Endothelial cell of umbilical vein (primary cell): ENCODE measurements at regions not wholly inside any gene's neighbourhood (a gene's known extent, or its start where the extent isn't known, plus 50 kb on each side); places are given as distances from the start of the nearest gene placed in this dataset.

Experiments
- BruUV-seq: library from RNA; stranded (reverse); fragments of 400-500 nt; replicated peaks from 2 replicates; lab custom pipeline; 2021; lab: Mats Ljungman, UMichigan
- CTCF ChIA-PET: fragments of 300-600, 350-600 bp; sonication (Branson Sonifier 250); formaldehyde crosslinking; loops from one replicate; lab custom pipeline; 2021; ENCODE audit warnings: antibody characterized with exemption, inconsistent platforms; lab: Charles Lee
- POLR2A ChIA-PET: fragments of 300-600, 350-600 bp; sonication (Branson Sonifier 250); formaldehyde crosslinking; loops from one replicate; lab custom pipeline; 2021; ENCODE audit warnings: antibody characterized with exemption, inconsistent platforms; lab: Charles Lee
- DNase-seq: peaks from one replicate; pipeline ENCODE4 v3.0.0-alpha.2; 2011; ENCODE audit warnings: low read depth, low spot score
- FAIRE-seq: peaks from 2 replicates; lab custom pipeline; 2011; peaks lifted over from hg19 to GRCh38; lab: Jason Lieb, UNC
- H2AFZ ChIP-seq: 2 replicates; pipeline ENCODE4 v1.6.0; 2012; ENCODE audit warnings: low read depth, low read length, control low read depth, inconsistent platforms
- H3K27ac ChIP-seq: 2 replicates; pipeline ENCODE4 v1.5.1; 2011; ENCODE audit warnings: low read depth, mild to moderate bottlenecking, control low read depth, low read length, moderate library complexity; ENCODE audit not compliant: insufficient read depth
- H3K27me3 ChIP-seq, 2 experiments: 2 replicates each; pipeline versions ENCODE4 v1.6.0 to v1.6.1; 2011; ENCODE audit warnings: low read length in 2 of 2, mixed read lengths in 1 of 2; ENCODE audit not compliant: control insufficient read depth in 2 of 2, insufficient read depth in 2 of 2
- H3K36me3 ChIP-seq, 2 experiments: 2 replicates in 1 of 2; 3 replicates in 1 of 2; pipeline ENCODE4 v1.5.1; 2011; ENCODE audit warnings: low read length in 2 of 2, mild to moderate bottlenecking in 1 of 2, moderate library complexity in 1 of 2; ENCODE audit not compliant: control insufficient read depth in 2 of 2, insufficient read depth in 2 of 2; ENCODE audit errors: extremely low read depth in 1 of 2
- H3K4me1 ChIP-seq: 3 replicates; pipeline ENCODE4 v1.5.1; 2011; ENCODE audit warnings: mild to moderate bottlenecking, low read length; ENCODE audit not compliant: control insufficient read depth, insufficient read depth; ENCODE audit errors: extremely low read depth
- H3K4me2 ChIP-seq: 2 replicates; pipeline ENCODE4 v1.6.1; 2011; ENCODE audit warnings: low read length, control low read depth, mixed read lengths; ENCODE audit not compliant: insufficient read depth
- H3K4me3 ChIP-seq, 3 experiments: fragments of 200-600 bp in 1 of 3; sonication (generic), shearing (Covaris generic) in 1 of 3; replicated peaks in 1 of 3; 2 replicates each; pipeline ENCODE4 v1.5.1; 2011 to 2016; ENCODE audit warnings: control low read depth in 3 of 3, low read length in 3 of 3, mild to moderate bottlenecking in 2 of 3, inconsistent platforms in 1 of 3, low read depth in 1 of 3, moderate library complexity in 1 of 3; ENCODE audit not compliant: insufficient read depth in 1 of 3
- H3K79me2 ChIP-seq: 2 replicates; pipeline ENCODE4 v1.6.0; 2012; ENCODE audit warnings: low read length, inconsistent platforms; ENCODE audit not compliant: control insufficient read depth, insufficient read depth
- H3K9ac ChIP-seq: replicated peaks from 2 replicates; pipeline ENCODE3; 2011; ENCODE audit warnings: low read length, control low read depth; ENCODE audit not compliant: insufficient read depth; ENCODE audit errors: extremely low read depth
- H3K9me1 ChIP-seq: replicated peaks from 3 replicates; pipeline ENCODE4 v1.6.0; 2011; ENCODE audit warnings: mild to moderate bottlenecking, low read length; ENCODE audit not compliant: control insufficient read depth, insufficient read depth; ENCODE audit errors: extremely low read depth
- H3K9me3 ChIP-seq: replicated peaks from 2 replicates; pipeline ENCODE4 v1.5.1; 2012; ENCODE audit warnings: low read length, inconsistent platforms; ENCODE audit not compliant: control insufficient read depth, insufficient read depth
- H4K20me1 ChIP-seq: replicated peaks from 2 replicates; pipeline ENCODE3; 2011; ENCODE audit warnings: mild to moderate bottlenecking, low read length; ENCODE audit not compliant: control insufficient read depth, insufficient read depth; ENCODE audit errors: extremely low read depth
- CTCF ChIP-seq, 2 donors: IDR thresholded peaks; 1 replicate in 1 of 2; 2 replicates in 1 of 2; pipeline ENCODE4 v1.5.1; 2011; ENCODE audit warnings: low read length in 2 of 2, mild to moderate bottlenecking in 2 of 2, moderate library complexity in 2 of 2, control low read depth in 1 of 2, inconsistent platforms in 1 of 2, low read depth in 1 of 2; ENCODE audit not compliant: insufficient read depth in 1 of 2; ENCODE audit errors: extremely low read depth in 1 of 2
- EZH2 ChIP-seq: IDR thresholded peaks from 2 replicates; pipeline ENCODE4 v1.6.1; 2012; ENCODE audit warnings: borderline replicate concordance, low read depth, mild to moderate bottlenecking, moderate library complexity, low read length, inconsistent platforms; ENCODE audit not compliant: severe bottlenecking
- FOS ChIP-seq: IDR thresholded peaks from 2 replicates; pipeline ENCODE4 v1.6.1; 2011; ENCODE audit warnings: mild to moderate bottlenecking, low read length, moderate library complexity, borderline replicate concordance; ENCODE audit not compliant: insufficient read depth
- GATA2 ChIP-seq: IDR thresholded peaks from 2 replicates; pipeline ENCODE4 v1.7.0; 2011; ENCODE audit warnings: low read depth, mild to moderate bottlenecking, moderate library complexity, mixed read lengths, low read length; ENCODE audit not compliant: insufficient read length, insufficient read depth
- JUN ChIP-seq: IDR thresholded peaks from 2 replicates; pipeline ENCODE4 v1.6.1; 2011; ENCODE audit warnings: borderline replicate concordance, low read depth; ENCODE audit not compliant: insufficient read length, insufficient read depth
- MAX ChIP-seq: IDR thresholded peaks from 2 replicates; pipeline ENCODE4 v1.6.1; 2011; ENCODE audit not compliant: insufficient read depth, insufficient read length
- MYC ChIP-seq: IDR thresholded peaks from one replicate; pipeline ENCODE4 v1.6.1; 2011; ENCODE audit warnings: mild to moderate bottlenecking, low read depth, low read length
- POLR2A ChIP-seq: IDR thresholded peaks from 2 replicates; pipeline ENCODE4 v1.6.1; 2012; ENCODE audit warnings: low read depth, mild to moderate bottlenecking, control low read depth, low read length
- POLR2AphosphoS5 ChIP-seq: IDR thresholded peaks from 2 replicates; pipeline ENCODE4 v1.6.1; 2012; ENCODE audit warnings: low read depth, mild to moderate bottlenecking, control low read depth, low read length, moderate library complexity; ENCODE audit not compliant: insufficient read depth
- dilution Hi-C: fragments of 300-500 bp; cut with MboI; formaldehyde crosslinking; loops from one replicate; pipeline ENCODE4 v1.15.0; 2019; ENCODE audit warnings: low sequenced_read_pairs; ENCODE audit not compliant: extremely low pct_ligation_motif_present
- intact Hi-C: fragments of 100-400 bp; cut with micrococcal nuclease; formaldehyde crosslinking; loops from one replicate; pipeline ENCODE4 v1.10.0; 2022

GRCh38 chr3:139738697-139739096 is 60.9 kb upstream of the NMNAT3 start:
- POLR2A ChIA-PET = no interaction called here
- intact Hi-C loops = no loop called here
- dilution Hi-C loops = loop anchor here (25.0 kb wide), 1 partner anchor 124 kb away; no protein-coding TSS in a partner anchor

More at GRCh38 chr3:139738697-139739096, 60.9 kb upstream of the NMNAT3 start:
- Histone ChIP-seq H3K4me1 (no peaks in the 10 kb centered on the region), H3K27ac (no peak overlapping the region), H2AFZ (no peak overlapping the region), H3K9me1 (no peaks in the 10 kb centered on the region), H3K79me2 (no peaks in the 10 kb centered on the region), H3K27me3 (no peaks in the 10 kb centered on the region), H3K4me3 (no peak overlapping the region), H3K9ac (no peak overlapping the region), H3K9me3 (peaks cover 2% of the 10 kb centered on the region), H3K36me3 (no peaks in the 10 kb centered on the region), H4K20me1 (no peaks in the 10 kb centered on the region), H3K4me2 (no peak overlapping the region)
- FAIRE-seq (no peak), DNase-seq (no peak)
- TF ChIP-seq FOS (no peak), POLR2A (no peak), MYC (no peak), POLR2AphosphoS5 (no peak), MAX (no peak), GATA2 (no peak), JUN (no peak), CTCF (IDR thresholded peaks at IDR 0.05; ENCODE audit: extremely low read depth in 1 of 2, insufficient read depth in 1 of 2, low read depth in 1 of 2, low read length in 2 of 2) (no peak), EZH2 (no peak)
- BruUV-seq = no TSS peak
- CTCF ChIA-PET = no interaction called here
